BJ (cell line): ENCODE measurements at regions not wholly inside any gene's neighbourhood (a gene's known extent, or its start where the extent isn't known, plus 50 kb on each side); places are given as distances from the start of the nearest gene placed in this dataset.

Experiments used
- CTCF ChIA-PET: fragments of 350-600 bp; formaldehyde crosslinking; extraction: SDS; loops from one replicate; lab custom pipeline; 2021; ENCODE audit warnings: antibody characterized with exemption, inconsistent platforms; lab: Yijun Ruan, JAX
- POLR2A ChIA-PET: fragments of 300-600 bp; sonication (Branson Sonifier 250); formaldehyde crosslinking; extraction: SDS; loops from one replicate; lab custom pipeline; 2021; ENCODE audit warnings: antibody characterized with exemption; lab: Charles Lee
- DNase-seq: peaks from one replicate; pipeline ENCODE4 v3.0.0-alpha.2; 2011; ENCODE audit warnings: low read depth
- H3K27me3 ChIP-seq: 2 replicates; pipeline ENCODE4 v1.6.0; 2011; ENCODE audit warnings: low read length; ENCODE audit not compliant: control insufficient read depth, insufficient read depth
- H3K36me3 ChIP-seq: 2 replicates; pipeline ENCODE4 v1.5.1; 2011; ENCODE audit warnings: low read length; ENCODE audit not compliant: control insufficient read depth, insufficient read depth
- H3K4me3 ChIP-seq: 2 replicates; pipeline ENCODE4 v1.5.1; 2011; ENCODE audit warnings: low read depth, mild to moderate bottlenecking, control low read depth, low read length
- CTCF ChIP-seq: IDR thresholded peaks from 2 replicates; pipeline ENCODE4 v1.5.1; 2011; ENCODE audit warnings: low read depth, mild to moderate bottlenecking, control low read depth, inconsistent platforms, low read length, moderate library complexity; ENCODE audit not compliant: insufficient read depth

DNA sequence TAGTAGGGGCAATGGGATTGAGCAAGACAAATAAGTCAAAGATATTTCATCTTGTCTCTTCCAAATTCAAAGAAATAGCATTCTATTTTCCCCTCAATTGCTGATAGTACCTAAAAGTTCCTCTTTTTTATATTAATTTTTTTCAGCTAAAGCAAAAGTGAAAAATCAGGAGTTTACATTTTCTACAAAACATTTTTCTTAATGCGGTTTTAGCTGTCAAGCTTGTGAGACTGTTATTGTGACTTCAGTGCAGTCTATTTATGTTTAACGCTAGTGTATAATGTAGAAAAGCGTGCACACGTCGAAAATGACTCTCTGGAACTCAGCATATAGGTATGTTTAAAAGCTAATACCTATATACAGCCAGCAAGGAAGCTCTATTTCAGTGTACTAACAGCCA, 119.8 kb downstream of the BTBD3 start:
- TF ChIP-seq CTCF: no peak
- Histone ChIP-seq H3K27me3 (no peaks in the 10 kb centered on the region), H3K36me3 (no peaks in the 10 kb centered on the region), H3K4me3 (no peak overlapping the region)
- DNase-seq: no peak
- ChIA-PET CTCF (interaction anchor here (1.7 kb wide), 1 partner anchor 25 kb away, joined by 7 read pairs; no protein-coding TSS in a partner anchor), POLR2A (no interaction called here)

DNA sequence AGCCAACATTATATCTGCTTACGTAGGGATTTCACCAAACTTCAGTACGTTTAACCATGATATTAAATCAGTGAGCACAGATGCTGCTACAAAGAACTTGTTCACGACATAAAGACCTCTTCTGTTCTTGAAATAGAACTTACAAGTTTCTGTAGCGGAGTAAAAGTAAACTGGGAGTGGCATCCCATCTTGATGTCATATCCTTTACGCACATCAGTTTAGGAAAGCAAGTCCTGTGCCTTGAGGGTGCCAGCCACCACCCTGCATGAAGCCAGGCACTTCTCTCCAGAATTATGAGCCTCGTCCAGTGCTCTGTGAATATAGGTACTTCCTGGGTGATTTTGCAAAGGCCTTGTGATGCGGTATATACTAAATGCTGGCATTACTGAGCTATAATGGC, 122.6 kb downstream of the BTBD3 start:
- POLR2A ChIA-PET: no interaction called here
- CTCF ChIA-PET: no interaction called here
- H3K4me3 ChIP-seq: no peak overlapping the region
- no peak for TF ChIP-seq CTCF
- no peaks in the 10 kb centered on the region for H3K36me3 ChIP-seq
- no peak for DNase-seq
- no peaks in the 10 kb centered on the region for H3K27me3 ChIP-seq

GRCh38 chr20:12044969-12045368, 127.3 kb downstream of the BTBD3 start:
- TF ChIP-seq CTCF: no peak
- CTCF ChIA-PET: no interaction called here
- Histone ChIP-seq H3K4me3 (no peak overlapping the region), H3K27me3 (no peaks in the 10 kb centered on the region), H3K36me3 (no peaks in the 10 kb centered on the region)
- POLR2A ChIA-PET: interaction anchor here (0.7 kb wide), 1 partner anchor 196 kb away, joined by 10 read pairs; no protein-coding TSS in a partner anchor
- DNase-seq: no peak

- ChIA-PET CTCF (no interaction called here), POLR2A (no interaction called here)
- Histone ChIP-seq H3K27me3 (no peaks in the 10 kb centered on the region), H3K36me3 (no peaks in the 10 kb centered on the region), H3K4me3 (no peak overlapping the region)
- TF ChIP-seq CTCF: no peak
- no peak for DNase-seq
Observed at GRCh38 chr20:12047838-12048432, 130.2 kb downstream of the BTBD3 start.

DNA sequence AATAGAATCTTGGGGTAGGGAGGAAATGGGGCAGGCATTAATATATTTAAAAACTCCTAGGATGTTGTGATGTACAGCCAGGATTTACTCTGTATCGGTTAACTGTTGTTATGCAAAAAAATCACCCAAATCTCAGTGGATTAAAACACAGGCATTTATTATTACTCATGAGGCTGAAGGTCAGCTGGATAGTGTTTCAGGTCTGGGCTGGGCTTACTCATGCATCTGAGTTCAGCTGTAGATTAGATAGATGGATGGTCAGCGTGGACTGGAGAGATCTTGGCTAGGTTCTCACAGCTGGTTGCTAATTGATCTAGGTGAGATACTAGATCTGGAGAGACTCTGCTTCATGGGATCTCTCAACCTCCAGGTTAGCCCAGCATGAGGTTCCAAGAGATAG, 131.4 kb downstream of the BTBD3 start:
- Histone ChIP-seq H3K27me3 (no peaks in the 10 kb centered on the region), H3K36me3 (no peaks in the 10 kb centered on the region), H3K4me3 (no peak overlapping the region)
- ChIA-PET POLR2A (no interaction called here), CTCF (no interaction called here)
- TF ChIP-seq CTCF: no peak
- no peak for DNase-seq
